Stimulated activated CD4-positive, alpha-beta T cell treated with anti-CD3 and anti-CD28 coated beads, Interleukin-1b, Interleukin-23, amount 100 ng/mL, for 1 hour (primary cell): ENCODE measurements at regions not wholly inside any gene's neighbourhood (a gene's known extent, or its start where the extent isn't known, plus 50 kb on each side); places are given as distances from the start of the nearest gene placed in this dataset.
"Not testable (repeated sequence)": the region's sequence is repeated elsewhere in the genome, so short reads cannot be mapped to it uniquely, and the experiment has no call there.

Experiments used
- DNase-seq, 2 donors: peaks; one replicate each; pipeline ENCODE4 v3.0.0-alpha.2; 2020; ENCODE audit warnings: low read depth in 2 of 2

- DNase-seq = not testable (repeated sequence)
Measured at GRCh38 chr14:101266441-101266840, 294.9 kb upstream of the DIO3 start.

GRCh38 chr14:101273091-101273490, 288.2 kb upstream of the DIO3 start:
- no peak for DNase-seq

- no peak for DNase-seq
Measured at GRCh38 chr14:101276309-101277091, 284.8 kb upstream of the DIO3 start.

GRCh38 chr14:101282418-101282817, 278.9 kb upstream of the DIO3 start:
- no peak for DNase-seq

- DNase-seq = no peak
Measured at GRCh38 chr14:101284711-101285110, 276.6 kb upstream of the DIO3 start.

- DNase-seq = no peak
Measured at GRCh38 chr14:101286271-101287018, 274.9 kb upstream of the DIO3 start.

- no peak for DNase-seq
Measured at GRCh38 chr14:101288436-101289229, 272.7 kb upstream of the DIO3 start.

GRCh38 chr14:101289230-101289690, 272.0 kb upstream of the DIO3 start:
- no peak for DNase-seq

- no peak for DNase-seq
Measured at GRCh38 chr14:101289911-101290310, 271.4 kb upstream of the DIO3 start.

- DNase-seq = no peak
Measured at GRCh38 chr14:101290611-101291010, 270.7 kb upstream of the DIO3 start.

- DNase-seq = no peak
Measured at GRCh38 chr14:101291390-101291789, 269.9 kb upstream of the DIO3 start.

- no peak for DNase-seq
Measured at GRCh38 chr14:101292448-101292847, 268.8 kb upstream of the DIO3 start.

GRCh38 chr14:101293605-101294004, 267.7 kb upstream of the DIO3 start:
- DNase-seq = no peak

GRCh38 chr14:101294136-101294535, 267.2 kb upstream of the DIO3 start:
- no peak for DNase-seq

- DNase-seq = not testable (repeated sequence)
Measured at GRCh38 chr14:101299781-101300180, 261.5 kb upstream of the DIO3 start.

GRCh38 chr14:101301011-101301410, 260.3 kb upstream of the DIO3 start:
- DNase-seq = no peak

- DNase-seq = not testable (repeated sequence)
Measured at GRCh38 chr14:101307162-101307561, 254.1 kb upstream of the DIO3 start.

GRCh38 chr14:101311186-101311585, 250.1 kb upstream of the DIO3 start:
- DNase-seq = not testable (repeated sequence)

GRCh38 chr14:101313268-101313667, 248.0 kb upstream of the DIO3 start:
- no peak for DNase-seq

- no peak for DNase-seq
Measured at GRCh38 chr14:101315802-101316296, 245.4 kb upstream of the DIO3 start.

GRCh38 chr14:101318271-101318670, 243.0 kb upstream of the DIO3 start:
- no peak for DNase-seq

GRCh38 chr14:101320396-101320795, 240.9 kb upstream of the DIO3 start:
- DNase-seq = no peak
